Sigmoid colon (tissue), 4 donors: ENCODE measurements at regions not wholly inside any gene's neighbourhood (a gene's known extent, or its start where the extent isn't known, plus 50 kb on each side); places are given as distances from the start of the nearest gene placed in this dataset.

Experiments
- CTCF ChIP-seq, 4 experiments: fragments of 450-650 bp in 3 of 4; fragments of 200-600 bp in 1 of 4; IDR thresholded peaks; one replicate each; pipeline ENCODE4 v1.5.1; 2016 to 2019; ENCODE audit warnings: antibody characterized with exemption in 4 of 4, mild to moderate bottlenecking in 3 of 4, moderate library complexity in 2 of 4
- EP300 ChIP-seq, 4 donors: sonication (generic); formaldehyde crosslinking; IDR thresholded peaks; one replicate each; pipeline ENCODE4 v1.6.1; 2017; ENCODE audit warnings: antibody characterized with exemption in 4 of 4
- POLR2A ChIP-seq, 2 donors: fragments of 450-650 bp; IDR thresholded peaks; one replicate each; pipeline ENCODE4 v1.6.1; 2016; ENCODE audit warnings: antibody characterized with exemption in 2 of 2, mild to moderate bottlenecking in 2 of 2, moderate library complexity in 2 of 2

- no peak for TF ChIP-seq POLR2A (IDR thresholded peaks at IDR 0.05)
- TF ChIP-seq CTCF (IDR thresholded peaks at IDR 0.05) = no peak
- no peak for TF ChIP-seq EP300 (IDR thresholded peaks at IDR 0.05)
Observed at GRCh38 chr6:141938664-141939063, 194.1 kb upstream of the GJE1 start.
